Trophoblast cell (in vitro differentiated cells and primary cell): ENCODE measurements at regions not wholly inside any gene's neighbourhood (a gene's known extent, or its start where the extent isn't known, plus 50 kb on each side); places are given as distances from the start of the nearest gene placed in this dataset.

ENCODE experiments used
- DNase-seq, 2 donors: peaks; one replicate each; pipeline ENCODE4 v3.0.0-alpha.2; 2016
- H2AFZ ChIP-seq: 2 replicates; pipeline ENCODE4 v1.6.1; 2013; ENCODE audit warnings: low read length, moderate library complexity, mild to moderate bottlenecking; ENCODE audit not compliant: insufficient read depth, poor library complexity
- H2AK5ac ChIP-seq: 2 replicates; pipeline ENCODE4 v1.6.1; 2013; ENCODE audit warnings: mild to moderate bottlenecking, low read length
- H2BK120ac ChIP-seq: 2 replicates; pipeline ENCODE4 v1.6.1; 2013; ENCODE audit warnings: low read length, mild to moderate bottlenecking, moderate library complexity; ENCODE audit not compliant: insufficient read depth, poor library complexity
- H2BK12ac ChIP-seq: 2 replicates; pipeline ENCODE4 v1.6.1; 2013; ENCODE audit warnings: mild to moderate bottlenecking, low read length, moderate library complexity
- H2BK5ac ChIP-seq: 2 replicates; pipeline ENCODE4 v1.6.1; 2013; ENCODE audit warnings: low read length, low read depth, moderate library complexity, mild to moderate bottlenecking; ENCODE audit not compliant: poor library complexity
- H3K14ac ChIP-seq: 2 replicates; pipeline ENCODE4 v1.6.1; 2013; ENCODE audit warnings: mild to moderate bottlenecking, low read length
- H3K18ac ChIP-seq: 2 replicates; pipeline ENCODE4 v1.6.1; 2013; ENCODE audit warnings: mild to moderate bottlenecking, low read length
- H3K23ac ChIP-seq: 2 replicates; pipeline ENCODE4 v1.6.1; 2013; ENCODE audit warnings: low read length
- H3K27ac ChIP-seq: 2 replicates; pipeline ENCODE4 v1.5.1; 2013; ENCODE audit warnings: low read depth, mild to moderate bottlenecking, inconsistent platforms, low read length, moderate library complexity
- H3K27me3 ChIP-seq: 2 replicates; pipeline ENCODE4 v1.6.1; 2013; ENCODE audit warnings: inconsistent platforms, mild to moderate bottlenecking, low read length, moderate library complexity; ENCODE audit not compliant: insufficient read depth
- H3K36me3 ChIP-seq, 2 experiments: 1 replicate in 1 of 2; 2 replicates in 1 of 2; pipeline ENCODE4 v1.6.1; 2013; ENCODE audit warnings: low read length in 2 of 2, mild to moderate bottlenecking in 2 of 2, moderate library complexity in 1 of 2; ENCODE audit not compliant: insufficient read depth in 2 of 2, control insufficient read depth in 1 of 2
- H3K4ac ChIP-seq: 2 replicates; pipeline ENCODE4 v1.6.1; 2013; ENCODE audit warnings: low read depth, mild to moderate bottlenecking, low read length, moderate library complexity
- H3K4me1 ChIP-seq, 2 experiments: 1 replicate in 1 of 2; 2 replicates in 1 of 2; pipeline ENCODE4 v1.6.1; 2013; ENCODE audit warnings: low read length in 2 of 2, mild to moderate bottlenecking in 2 of 2, moderate library complexity in 1 of 2; ENCODE audit not compliant: insufficient read depth in 2 of 2, control insufficient read depth in 1 of 2
- H3K4me2 ChIP-seq: 2 replicates; pipeline ENCODE4 v1.6.1; 2013; ENCODE audit warnings: inconsistent platforms, mild to moderate bottlenecking, low read length, moderate library complexity
- H3K4me3 ChIP-seq: 2 replicates; pipeline ENCODE4 v1.5.1; 2013; ENCODE audit warnings: mild to moderate bottlenecking, low read depth, low read length, inconsistent platforms
- H3K79me1 ChIP-seq: one replicate; pipeline ENCODE4 v1.6.1; 2013; ENCODE audit warnings: low read length
- H3K79me2 ChIP-seq: 2 replicates; pipeline ENCODE4 v1.6.1; 2013; ENCODE audit warnings: low read length, mild to moderate bottlenecking; ENCODE audit not compliant: control insufficient read depth, insufficient read depth, poor library complexity
- H3K9ac ChIP-seq: 2 replicates; pipeline ENCODE4 v1.6.1; 2013; ENCODE audit warnings: mild to moderate bottlenecking, low read length
- H3K9me3 ChIP-seq: 2 replicates; pipeline ENCODE4 v1.6.1; 2013; ENCODE audit warnings: low read depth, mild to moderate bottlenecking, control low read depth, inconsistent platforms, low read length; ENCODE audit not compliant: insufficient read depth
- H4K12ac ChIP-seq: 2 replicates; pipeline ENCODE4 v1.6.1; 2013; ENCODE audit warnings: low read depth, mild to moderate bottlenecking, low read length, moderate library complexity
- H4K8ac ChIP-seq: 2 replicates; pipeline ENCODE4 v1.6.1; 2013; ENCODE audit warnings: low read depth, mild to moderate bottlenecking, low read length, moderate library complexity
- H4K91ac ChIP-seq: one replicate; pipeline ENCODE4 v1.6.1; 2013; ENCODE audit warnings: low read depth, mild to moderate bottlenecking, low read length, moderate library complexity
- WGBS: extraction: QIAGEN DNeasy Blood & Tissue Kit; methylation state at CpG from one replicate; pipeline ENCODE4 v1.1.7; 2013; ENCODE audit warnings: missing lambda C conversion rate; ENCODE audit not compliant: insufficient read length, insufficient coverage; ENCODE audit errors: extremely low coverage; 5-methylcytosine and 5-hydroxymethylcytosine counted together

GRCh38 chr1:30315185-30315960 lies 408.0 kb downstream of the MATN1 start:
- Histone ChIP-seq H3K4ac (no peak overlapping the region), H4K12ac (no peak overlapping the region), H3K27ac (no peak overlapping the region), H3K36me3 (no peaks in the 10 kb centered on the region), H4K91ac (no peak overlapping the region), H3K4me3 (no peak overlapping the region), H3K4me2 (no peak overlapping the region), H3K14ac (no peak overlapping the region), H2BK12ac (no peak overlapping the region), H3K79me1 (no peaks in the 10 kb centered on the region), H3K9me3 (no peaks in the 10 kb centered on the region), H3K23ac (peak overlapping the region; percentile 50), H2AK5ac (no peak overlapping the region), H3K79me2 (no peaks in the 10 kb centered on the region), H3K9ac (no peak overlapping the region), H3K18ac (no peak overlapping the region), H4K8ac (no peak overlapping the region), H2BK120ac (no peak overlapping the region), H3K27me3 (no peaks in the 10 kb centered on the region), H2AFZ (no peak overlapping the region), H3K4me1 (no peaks in the 10 kb centered on the region), H2BK5ac (no peak overlapping the region)
- no peak for DNase-seq
- WGBS: no CpG with 5 or more reads among the region's 4 CpGs

GRCh38 chr1:30314591-30314990 lies 408.8 kb downstream of the MATN1 start:
- no peaks in the 10 kb centered on the region for H3K27me3 ChIP-seq
- no peak for DNase-seq
- H3K4me3 ChIP-seq: no peak overlapping the region
- H2AK5ac ChIP-seq: no peak overlapping the region
- no peak overlapping the region for H3K18ac ChIP-seq
- no peak overlapping the region for H4K91ac ChIP-seq
- no peak overlapping the region for H2BK12ac ChIP-seq
- no peak overlapping the region for H2BK120ac ChIP-seq
- no peak overlapping the region for H3K23ac ChIP-seq
- H3K14ac ChIP-seq: no peak overlapping the region
- no peak overlapping the region for H2BK5ac ChIP-seq
- H3K9me3 ChIP-seq: no peaks in the 10 kb centered on the region
- no peak overlapping the region for H3K4me2 ChIP-seq
- H3K4me1 ChIP-seq: no peaks in the 10 kb centered on the region
- no peak overlapping the region for H3K4ac ChIP-seq
- H3K36me3 ChIP-seq: no peaks in the 10 kb centered on the region
- no CpG with 5 or more reads among the region's 5 CpGs for WGBS
- H2AFZ ChIP-seq: no peak overlapping the region
- H4K8ac ChIP-seq: no peak overlapping the region
- no peaks in the 10 kb centered on the region for H3K79me2 ChIP-seq
- no peaks in the 10 kb centered on the region for H3K79me1 ChIP-seq
- no peak overlapping the region for H3K9ac ChIP-seq
- H4K12ac ChIP-seq: no peak overlapping the region
- H3K27ac ChIP-seq: no peak overlapping the region

- H3K9me3 ChIP-seq: no peaks in the 10 kb centered on the region
- no peak overlapping the region for H3K18ac ChIP-seq
Observed at GRCh38 chr1:30313584-30313983, 409.8 kb downstream of the MATN1 start.

GRCh38 chr1:30313176-30313575 lies 410.2 kb downstream of the MATN1 start:
- Histone ChIP-seq H3K79me2 (no peaks in the 10 kb centered on the region), H3K79me1 (no peaks in the 10 kb centered on the region), H2BK120ac (no peak overlapping the region), H3K9ac (no peak overlapping the region), H3K18ac (no peak overlapping the region), H3K4me1 (no peaks in the 10 kb centered on the region), H2BK5ac (no peak overlapping the region), H3K23ac (no peak overlapping the region), H3K14ac (no peak overlapping the region), H3K4ac (no peak overlapping the region), H4K91ac (no peak overlapping the region), H2AK5ac (no peak overlapping the region), H3K27ac (no peak overlapping the region), H3K9me3 (no peaks in the 10 kb centered on the region), H2BK12ac (no peak overlapping the region), H3K4me2 (no peak overlapping the region), H3K36me3 (no peaks in the 10 kb centered on the region), H2AFZ (no peak overlapping the region), H3K27me3 (no peaks in the 10 kb centered on the region), H4K8ac (no peak overlapping the region), H3K4me3 (no peak overlapping the region), H4K12ac (no peak overlapping the region)
- DNase-seq: no peak
- no CpG with 5 or more reads among the region's 6 CpGs for WGBS

More at GRCh38 chr1:30313584-30313983, 409.8 kb downstream of the MATN1 start:
- H2BK12ac ChIP-seq: no peak overlapping the region
- no peaks in the 10 kb centered on the region for H3K79me1 ChIP-seq
- H3K27me3 ChIP-seq: no peaks in the 10 kb centered on the region
- no peak overlapping the region for H2BK120ac ChIP-seq
- WGBS: no CpG with 5 or more reads among the region's 5 CpGs
- no peak overlapping the region for H2BK5ac ChIP-seq
- H4K91ac ChIP-seq: no peak overlapping the region
- H3K14ac ChIP-seq: no peak overlapping the region
- H2AK5ac ChIP-seq: no peak overlapping the region
- H3K9ac ChIP-seq: no peak overlapping the region
- H4K12ac ChIP-seq: no peak overlapping the region
- no peak overlapping the region for H3K23ac ChIP-seq
- H3K36me3 ChIP-seq: no peaks in the 10 kb centered on the region
- no peak overlapping the region for H3K4ac ChIP-seq
- no peaks in the 10 kb centered on the region for H3K79me2 ChIP-seq
- H3K27ac ChIP-seq: no peak overlapping the region
- H3K4me1 ChIP-seq: no peaks in the 10 kb centered on the region
- no peak overlapping the region for H4K8ac ChIP-seq
- no peak for DNase-seq
- H2AFZ ChIP-seq: no peak overlapping the region
- H3K4me2 ChIP-seq: no peak overlapping the region
- H3K4me3 ChIP-seq: no peak overlapping the region
